ENCODE measurements at regions not wholly inside any gene's neighbourhood (a gene's known extent, or its start where the extent isn't known, plus 50 kb on each side); places are given as distances from the start of the nearest gene placed in this dataset.

DNA sequence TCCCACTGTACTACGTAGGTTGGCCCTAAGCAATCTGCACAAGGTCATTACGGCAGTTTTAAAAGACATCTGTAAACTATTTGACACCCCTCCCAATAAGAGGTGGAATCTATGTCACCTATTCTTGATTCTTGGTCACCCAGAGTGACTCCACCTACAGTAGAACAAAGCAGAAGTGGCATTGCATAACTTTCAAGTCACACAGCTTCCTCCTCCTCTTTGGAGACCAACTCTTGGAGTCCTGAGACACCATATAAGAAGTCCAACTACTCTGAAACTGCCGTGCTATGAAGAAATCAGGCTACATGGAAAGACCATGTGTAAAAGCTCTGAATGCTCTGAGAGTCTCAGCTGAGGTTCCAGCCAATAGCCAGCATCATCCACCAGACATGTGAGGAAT, 253.5 kb upstream of the CDH20 start:
- no peak for DNase-seq
- TF ChIP-seq, protein P1, sequence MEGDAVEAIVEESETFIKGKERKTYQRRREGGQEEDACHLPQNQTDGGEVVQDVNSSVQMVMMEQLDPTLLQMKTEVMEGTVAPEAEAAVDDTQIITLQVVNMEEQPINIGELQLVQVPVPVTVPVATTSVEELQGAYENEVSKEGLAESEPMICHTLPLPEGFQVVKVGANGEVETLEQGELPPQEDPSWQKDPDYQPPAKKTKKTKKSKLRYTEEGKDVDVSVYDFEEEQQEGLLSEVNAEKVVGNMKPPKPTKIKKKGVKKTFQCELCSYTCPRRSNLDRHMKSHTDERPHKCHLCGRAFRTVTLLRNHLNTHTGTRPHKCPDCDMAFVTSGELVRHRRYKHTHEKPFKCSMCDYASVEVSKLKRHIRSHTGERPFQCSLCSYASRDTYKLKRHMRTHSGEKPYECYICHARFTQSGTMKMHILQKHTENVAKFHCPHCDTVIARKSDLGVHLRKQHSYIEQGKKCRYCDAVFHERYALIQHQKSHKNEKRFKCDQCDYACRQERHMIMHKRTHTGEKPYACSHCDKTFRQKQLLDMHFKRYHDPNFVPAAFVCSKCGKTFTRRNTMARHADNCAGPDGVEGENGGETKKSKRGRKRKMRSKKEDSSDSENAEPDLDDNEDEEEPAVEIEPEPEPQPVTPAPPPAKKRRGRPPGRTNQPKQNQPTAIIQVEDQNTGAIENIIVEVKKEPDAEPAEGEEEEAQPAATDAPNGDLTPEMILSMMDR (IDR thresholded peaks at IDR 0.05) = no peak

DNA sequence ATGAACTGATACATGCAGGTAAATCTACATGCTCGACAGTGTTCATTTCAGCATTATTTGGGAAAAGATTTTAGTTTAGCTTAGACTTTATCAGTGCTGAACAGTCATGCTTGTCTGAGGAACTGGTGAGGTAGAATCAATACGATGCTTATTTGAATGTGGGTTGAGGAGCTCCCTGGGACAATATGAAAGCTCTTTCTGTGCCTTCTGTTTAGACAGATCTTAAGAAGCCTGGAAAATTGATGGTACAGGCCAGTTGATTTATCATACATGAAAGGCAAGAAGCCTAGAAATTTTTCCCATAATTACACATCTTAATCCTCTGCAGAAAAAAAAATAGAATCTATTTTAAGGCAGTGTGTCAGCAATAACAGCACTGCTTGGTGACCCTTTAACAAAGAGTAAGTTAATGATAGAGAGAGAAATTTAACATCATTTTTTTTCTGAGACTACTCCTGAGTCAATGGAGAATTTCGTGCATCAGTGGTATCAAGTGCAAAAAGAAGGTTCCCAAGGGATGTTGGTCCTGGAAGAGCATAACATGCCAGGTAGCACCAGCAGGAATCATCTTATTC, 252.2 kb upstream of the CDH20 start:
- H3K4me3 Mint-ChIP-seq = no peak overlapping the region
- H3K9ac ChIP-seq (ENCODE audit: insufficient read depth, low read length, poor library complexity, severe bottlenecking) = no peak overlapping the region
- 57% methylated on average over 1 of the region's 3 CpGs for WGBS (ENCODE audit: insufficient coverage)
- H3K4me1 ChIP-seq (ENCODE audit: control insufficient read depth in 1 of 2, insufficient read depth in 2 of 2, low read length in 2 of 2) = no peaks in the 10 kb centered on the region
- no peaks in the 10 kb centered on the region for H3K4me1 Mint-ChIP-seq
- no peaks in the 10 kb centered on the region for H3K9me3 ChIP-seq (replicated peaks in 1 of 2; ENCODE audit: control insufficient read depth in 1 of 2, insufficient read depth in 1 of 2, low read length in 2 of 2)
- H4K20me1 ChIP-seq (ENCODE audit: insufficient read depth, low read length) = no peaks in the 10 kb centered on the region
- intact Hi-C loops (cut with micrococcal nuclease) = no loop called here
- DNase-seq = no peak
- peaks cover 0 to 5% (median 0%) of the 10 kb centered on the region in 7 donors for H3K9me3 Mint-ChIP-seq
- TF ChIP-seq, protein P1 (IDR thresholded peaks at IDR 0.05) = no peak
- no peak overlapping the region for H2AFZ ChIP-seq (ENCODE audit: insufficient read depth, low read depth, low read length, poor library complexity, severe bottlenecking)
- no peak overlapping the region for H3K27ac ChIP-seq (ENCODE audit: low read depth in 1 of 2, low read length in 2 of 2)
- no peaks in the 10 kb centered on the region for H3K36me3 ChIP-seq (replicated peaks in 1 of 2; ENCODE audit: control insufficient read depth in 1 of 2, insufficient read depth in 2 of 2, low read length in 2 of 2)
- no peak overlapping the region for H3K27ac Mint-ChIP-seq
- H3K4me2 ChIP-seq (replicated peaks; ENCODE audit: extremely low read depth, low read length, poor library complexity, severe bottlenecking) = no peak overlapping the region
- H3K27me3 Mint-ChIP-seq (ENCODE audit: low read depth in 3 of 3) = peaks cover 0 to 3% (median 0%) of the 10 kb centered on the region in 3 donors
- no peaks in the 10 kb centered on the region for H3K27me3 ChIP-seq (ENCODE audit: control insufficient read depth in 2 of 2, insufficient read depth in 2 of 2, low read length in 2 of 2)
- H3K4me3 ChIP-seq (replicated peaks in 1 of 3; ENCODE audit: low read depth in 2 of 3, low read length in 3 of 3) = no peak overlapping the region
- H3K36me3 Mint-ChIP-seq = no peaks in the 10 kb centered on the region
- H3K79me2 ChIP-seq (ENCODE audit: insufficient read depth, low read length) = no peaks in the 10 kb centered on the region

More for the DNA sequence above, 253.5 kb upstream of the CDH20 start:
- Histone ChIP-seq H3K27me3 (ENCODE audit: control insufficient read depth in 2 of 2, insufficient read depth in 2 of 2, low read length in 2 of 2) (no peaks in the 10 kb centered on the region), H3K4me3 (replicated peaks in 1 of 3; ENCODE audit: low read depth in 2 of 3, low read length in 3 of 3) (no peak overlapping the region), H4K20me1 (ENCODE audit: insufficient read depth, low read length) (no peaks in the 10 kb centered on the region), H2AFZ (ENCODE audit: insufficient read depth, low read depth, low read length, poor library complexity, severe bottlenecking) (no peak overlapping the region), H3K9me3 (replicated peaks in 1 of 2; ENCODE audit: control insufficient read depth in 1 of 2, insufficient read depth in 1 of 2, low read length in 2 of 2) (no peaks in the 10 kb centered on the region), H3K36me3 (replicated peaks in 1 of 2; ENCODE audit: control insufficient read depth in 1 of 2, insufficient read depth in 2 of 2, low read length in 2 of 2) (no peaks in the 10 kb centered on the region), H3K27ac (ENCODE audit: low read depth in 1 of 2, low read length in 2 of 2) (no peak overlapping the region), H3K9ac (ENCODE audit: insufficient read depth, low read length, poor library complexity, severe bottlenecking) (no peak overlapping the region), H3K4me1 (ENCODE audit: control insufficient read depth in 1 of 2, insufficient read depth in 2 of 2, low read length in 2 of 2) (no peaks in the 10 kb centered on the region), H3K4me2 (replicated peaks; ENCODE audit: extremely low read depth, low read length, poor library complexity, severe bottlenecking) (no peak overlapping the region), H3K79me2 (ENCODE audit: insufficient read depth, low read length) (no peaks in the 10 kb centered on the region)
- H3K9me3 Mint-ChIP-seq = peaks cover 0 to 5% (median 0%) of the 10 kb centered on the region in 7 donors
- no peaks in the 10 kb centered on the region for H3K36me3 Mint-ChIP-seq
- H3K4me1 Mint-ChIP-seq = no peaks in the 10 kb centered on the region
- no peak overlapping the region for H3K4me3 Mint-ChIP-seq
- no peak overlapping the region for H3K27ac Mint-ChIP-seq
- H3K27me3 Mint-ChIP-seq (ENCODE audit: low read depth in 3 of 3) = peaks cover 0 to 4% (median 0%) of the 10 kb centered on the region in 3 donors
- intact Hi-C loops (cut with micrococcal nuclease) = no loop called here
- WGBS (ENCODE audit: insufficient coverage) = 40% methylated on average over 1 of the region's 3 CpGs
